SK-N-SH (cell line): ENCODE measurements at regions not wholly inside any gene's neighbourhood (a gene's known extent, or its start where the extent isn't known, plus 50 kb on each side); places are given as distances from the start of the nearest gene placed in this dataset.

ENCODE experiments used
- CTCF ChIA-PET: fragments of 300-600, 350-600 bp; formaldehyde crosslinking; extraction: SDS; loops from one replicate; lab custom pipeline; 2021; lab: Yijun Ruan, JAX
- POLR2A ChIA-PET: fragments of 350-600 bp; sonication (Branson Sonifier 250); formaldehyde crosslinking; extraction: SDS; loops from one replicate; lab custom pipeline; 2020; ENCODE audit warnings: antibody characterized with exemption, inconsistent platforms; lab: Yijun Ruan, JAX
- DNase-seq: peaks from one replicate; pipeline ENCODE4 v3.0.0; 2012
- H2AFZ ChIP-seq: fragments of 200-600 bp; sonication (generic); 2 replicates; pipeline ENCODE4 v1.8.1; 2016; ENCODE audit warnings: antibody characterized with exemption, mild to moderate bottlenecking, low read depth
- H3F3A ChIP-seq: fragments of 200-600 bp; sonication (generic); replicated peaks from 2 replicates; pipeline ENCODE3; 2016; ENCODE audit warnings: antibody characterized with exemption, mild to moderate bottlenecking; ENCODE audit not compliant: insufficient read depth
- H3K27ac ChIP-seq, 2 experiments: fragments of 200-500 bp in 1 of 2; fragments of 200-600 bp in 1 of 2; sonication (Bioruptor generic) in 1 of 2; sonication (generic), shearing (Covaris generic) in 1 of 2; 2 replicates each; pipeline versions ENCODE4 v1.5.1 to v1.6.1; 2014 to 2016; ENCODE audit warnings: low read depth in 2 of 2, inconsistent platforms in 1 of 2, low read length in 1 of 2, mild to moderate bottlenecking in 1 of 2, mixed read lengths in 1 of 2
- H3K27me3 ChIP-seq: fragments of 200-600 bp; sonication (generic), shearing (Covaris generic); 2 replicates; pipeline ENCODE4 v1.6.1; 2016; ENCODE audit warnings: mixed run types; ENCODE audit not compliant: insufficient read depth
- H3K36me3 ChIP-seq, 2 experiments: fragments of 200-500 bp in 1 of 2; fragments of 200-600 bp in 1 of 2; sonication (Bioruptor generic) in 1 of 2; sonication (generic) in 1 of 2; replicated peaks in 1 of 2; 2 replicates each; pipeline versions ENCODE3 to v1.5.1; 2014 to 2016; ENCODE audit warnings: low read length in 1 of 2, mild to moderate bottlenecking in 1 of 2; ENCODE audit not compliant: insufficient read depth in 2 of 2, control insufficient read depth in 1 of 2
- H3K4me1 ChIP-seq, 2 experiments: fragments of 200-500 bp in 1 of 2; fragments of 200-600 bp in 1 of 2; sonication (Bioruptor generic) in 1 of 2; sonication (generic), shearing (Covaris generic) in 1 of 2; 2 replicates each; pipeline versions ENCODE4 v1.5.1 to v1.6.1; 2014 to 2016; ENCODE audit warnings: low read depth in 1 of 2, low read length in 1 of 2, mixed run types in 1 of 2; ENCODE audit not compliant: insufficient read depth in 2 of 2, control insufficient read depth in 1 of 2
- H3K4me2 ChIP-seq: fragments of 200-600 bp; sonication (generic), shearing (Covaris generic); 2 replicates; pipeline ENCODE4 v1.6.1; 2017; ENCODE audit warnings: mixed run types
- H3K4me3 ChIP-seq, 2 experiments: fragments of 200-500 bp in 1 of 2; fragments of 200-600 bp in 1 of 2; sonication (Bioruptor generic) in 1 of 2; sonication (generic), shearing (Covaris generic) in 1 of 2; 2 replicates each; pipeline versions ENCODE4 v1.5.1 to v1.8.1; 2014 to 2016; ENCODE audit warnings: low read depth in 2 of 2, inconsistent platforms in 1 of 2, low read length in 1 of 2, mild to moderate bottlenecking in 1 of 2, mixed read lengths in 1 of 2, moderate library complexity in 1 of 2
- H3K79me2 ChIP-seq: fragments of 200-600 bp; sonication (generic); 2 replicates; pipeline ENCODE4 v1.8.1; 2017; ENCODE audit warnings: mild to moderate bottlenecking; ENCODE audit not compliant: insufficient read depth
- H3K9ac ChIP-seq: fragments of 200-600 bp; sonication (generic); 2 replicates; pipeline ENCODE4 v1.6.1; 2017; ENCODE audit warnings: mixed run types
- H3K9me2 ChIP-seq: fragments of 200-600 bp; sonication (generic); 2 replicates; pipeline ENCODE4 v1.6.1; 2017; ENCODE audit warnings: mixed run types
- H3K9me3 ChIP-seq: fragments of 200-600 bp; sonication (generic); 2 replicates; pipeline ENCODE4 v1.6.1; 2017; ENCODE audit warnings: mixed run types, mild to moderate bottlenecking, moderate library complexity
- H4K20me1 ChIP-seq: fragments of 200-600 bp; sonication (generic); 2 replicates; pipeline ENCODE4 v1.6.1; 2017; ENCODE audit warnings: mild to moderate bottlenecking, mixed run types; ENCODE audit not compliant: insufficient read depth
- EP300 ChIP-seq, 2 experiments: IDR thresholded peaks; 2 replicates each; pipeline versions ENCODE4 v1.4.0 to v1.6.1; 2012; ENCODE audit warnings: borderline replicate concordance in 1 of 2, low read depth in 1 of 2, low read length in 1 of 2
- EZH2phosphoT487 ChIP-seq: fragments of 200-600 bp; sonication (generic); IDR thresholded peaks from 2 replicates; pipeline ENCODE4 v1.6.1; 2017; ENCODE audit warnings: low read depth, mixed run types, mild to moderate bottlenecking, antibody characterized with exemption, moderate library complexity, borderline replicate concordance
- FOSL2 ChIP-seq: IDR thresholded peaks from 2 replicates; pipeline ENCODE4 v1.4.0; 2012; ENCODE audit warnings: low read depth, mild to moderate bottlenecking, moderate library complexity, borderline replicate concordance
- FOXJ3 ChIP-seq: sonication (generic); formaldehyde crosslinking; IDR thresholded peaks from 2 replicates; pipeline ENCODE4 v1.5.1; 2020; ENCODE audit warnings: mild to moderate bottlenecking, missing genetic modification reagents
- GATA2 ChIP-seq: sonication (generic); formaldehyde crosslinking; IDR thresholded peaks from 2 replicates; pipeline ENCODE4 v1.5.0; 2020; ENCODE audit warnings: mild to moderate bottlenecking, missing genetic modification reagents
- JUND ChIP-seq: IDR thresholded peaks from 2 replicates; pipeline ENCODE4 v1.4.0; 2012
- NFIC ChIP-seq: IDR thresholded peaks from 2 replicates; pipeline ENCODE4 v1.4.0; 2012; ENCODE audit warnings: borderline replicate concordance
- RAD21 ChIP-seq: IDR thresholded peaks from 2 replicates; pipeline ENCODE4 v1.6.1; 2012; ENCODE audit warnings: mild to moderate bottlenecking, low read length
- RXRA ChIP-seq: IDR thresholded peaks from 2 replicates; pipeline ENCODE4 v1.4.0; 2012; ENCODE audit warnings: low read depth, mild to moderate bottlenecking, borderline replicate concordance
- SMC3 ChIP-seq: IDR thresholded peaks from 2 replicates; pipeline ENCODE4 v1.6.1; 2012; ENCODE audit warnings: low read depth, low read length, improper control_type of control experiment
- TAF1 ChIP-seq: IDR thresholded peaks from 2 replicates; pipeline ENCODE4 v1.6.1; 2012; ENCODE audit warnings: low read depth, mild to moderate bottlenecking, low read length, moderate library complexity, borderline replicate concordance
- TCF12 ChIP-seq: IDR thresholded peaks from 2 replicates; pipeline ENCODE4 v1.4.0; 2012
- YY1 ChIP-seq: IDR thresholded peaks from 2 replicates; pipeline ENCODE4 v1.4.0; 2012; ENCODE audit warnings: low read depth, mild to moderate bottlenecking
- WGBS: methylation state at CpG from one replicate; pipeline ENCODE4 v1.1.6; 2017; ENCODE audit warnings: low lambda C conversion rate; 5-methylcytosine and 5-hydroxymethylcytosine counted together
- TF ChIP-seq, protein P1 (sequence below): IDR thresholded peaks from 2 replicates; pipeline ENCODE4; 2012
- TF ChIP-seq, protein P2 (sequence below): IDR thresholded peaks from 2 replicates; pipeline ENCODE4 v1.4.0; 2012; ENCODE audit warnings: low read depth
- TF ChIP-seq, protein P3 (sequence below): fragments of 150-350 bp; IDR thresholded peaks from 2 replicates; pipeline ENCODE4 v1.6.1; 2016; ENCODE audit warnings: mild to moderate bottlenecking, low read depth, low read length
- TF ChIP-seq, protein P4 (sequence below): fragments of 200-600 bp; sonication (generic); IDR thresholded peaks from 2 replicates; pipeline ENCODE4 v1.6.1; 2017; ENCODE audit warnings: antibody characterized with exemption, mild to moderate bottlenecking, moderate library complexity
- TF ChIP-seq, protein P5 (sequence below): IDR thresholded peaks from 2 replicates; pipeline ENCODE4 v1.4.0; 2012; ENCODE audit warnings: low read depth, borderline replicate concordance

DNA sequence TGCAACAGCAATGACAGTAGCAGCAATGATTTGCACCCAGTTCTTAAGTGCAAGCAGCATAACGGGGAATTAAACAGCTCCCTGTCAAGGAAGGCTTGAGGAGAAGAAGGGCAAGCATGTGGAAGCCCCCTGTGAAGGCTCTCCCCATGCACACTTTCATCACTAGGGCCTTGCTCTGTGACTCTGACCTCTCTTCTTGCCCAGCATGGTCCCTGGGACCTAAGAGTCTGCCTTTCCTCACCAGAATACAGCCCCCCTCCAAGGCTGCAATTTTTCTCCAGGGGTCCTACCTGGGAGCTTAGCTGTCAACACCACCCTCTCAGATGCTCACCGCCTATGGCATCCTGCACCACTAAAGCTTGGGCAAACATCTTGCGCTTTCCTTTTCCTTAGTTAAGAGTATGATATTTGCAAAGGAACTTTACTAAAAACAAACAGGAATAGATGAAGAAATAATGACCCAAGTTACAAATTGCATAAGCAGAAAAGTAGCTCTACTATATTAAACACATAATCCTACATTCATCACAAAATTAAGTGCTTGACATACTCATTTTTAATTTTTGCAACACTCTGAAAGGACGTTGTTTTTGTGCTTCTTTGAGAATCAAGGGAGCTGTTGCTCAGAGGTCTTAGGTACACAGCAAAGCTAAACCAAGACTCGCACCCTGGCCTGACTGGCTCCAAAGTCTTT is 187.6 kb downstream of the ADAMTS15 start:
- no peaks in the 10 kb centered on the region for H3K79me2 ChIP-seq
- H3K4me1 ChIP-seq, result peaks cover 0 to 26% of the 10 kb centered on the region in 2 experiments; a peak in 2 of 4 replicates
- H3K4me2 ChIP-seq, result no peak overlapping the region
- no peak overlapping the region for H3K9ac ChIP-seq
- no peaks in the 10 kb centered on the region for H3K27me3 ChIP-seq
- peaks cover 7% of the 10 kb centered on the region for H3F3A ChIP-seq
- CTCF ChIA-PET, result interaction anchor here (1.2 to 1.6 kb wide), 3 partner anchors 201 to 226 kb away, joined by 3 to 4 read pairs (median 4); no protein-coding TSS in a partner anchor
- no peak overlapping the region for H3K4me3 ChIP-seq
- 83% methylated on average over 5 of the region's 5 CpGs for WGBS
- no peak overlapping the region for H3K27ac ChIP-seq
- no peaks in the 10 kb centered on the region for H4K20me1 ChIP-seq
- DNase-seq, result no peak
- no peaks in the 10 kb centered on the region for H3K36me3 ChIP-seq
- H3K9me2 ChIP-seq, result no peaks in the 10 kb centered on the region
- H2AFZ ChIP-seq, result no peak overlapping the region
- no peaks in the 10 kb centered on the region for H3K9me3 ChIP-seq
- TF ChIP-seq, protein P1, sequence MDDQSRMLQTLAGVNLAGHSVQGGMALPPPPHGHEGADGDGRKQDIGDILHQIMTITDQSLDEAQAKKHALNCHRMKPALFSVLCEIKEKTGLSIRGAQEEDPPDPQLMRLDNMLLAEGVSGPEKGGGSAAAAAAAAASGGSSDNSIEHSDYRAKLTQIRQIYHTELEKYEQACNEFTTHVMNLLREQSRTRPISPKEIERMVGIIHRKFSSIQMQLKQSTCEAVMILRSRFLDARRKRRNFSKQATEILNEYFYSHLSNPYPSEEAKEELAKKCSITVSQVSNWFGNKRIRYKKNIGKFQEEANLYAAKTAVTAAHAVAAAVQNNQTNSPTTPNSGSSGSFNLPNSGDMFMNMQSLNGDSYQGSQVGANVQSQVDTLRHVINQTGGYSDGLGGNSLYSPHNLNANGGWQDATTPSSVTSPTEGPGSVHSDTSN, result no peak
- TF ChIP-seq RAD21 (no peak), EP300 (IDR thresholded peaks at IDR 0.05; ENCODE audit: borderline replicate concordance in 1 of 2, low read depth in 1 of 2, low read length in 1 of 2) (no peak)
- POLR2A ChIA-PET, result no interaction called here

DNA sequence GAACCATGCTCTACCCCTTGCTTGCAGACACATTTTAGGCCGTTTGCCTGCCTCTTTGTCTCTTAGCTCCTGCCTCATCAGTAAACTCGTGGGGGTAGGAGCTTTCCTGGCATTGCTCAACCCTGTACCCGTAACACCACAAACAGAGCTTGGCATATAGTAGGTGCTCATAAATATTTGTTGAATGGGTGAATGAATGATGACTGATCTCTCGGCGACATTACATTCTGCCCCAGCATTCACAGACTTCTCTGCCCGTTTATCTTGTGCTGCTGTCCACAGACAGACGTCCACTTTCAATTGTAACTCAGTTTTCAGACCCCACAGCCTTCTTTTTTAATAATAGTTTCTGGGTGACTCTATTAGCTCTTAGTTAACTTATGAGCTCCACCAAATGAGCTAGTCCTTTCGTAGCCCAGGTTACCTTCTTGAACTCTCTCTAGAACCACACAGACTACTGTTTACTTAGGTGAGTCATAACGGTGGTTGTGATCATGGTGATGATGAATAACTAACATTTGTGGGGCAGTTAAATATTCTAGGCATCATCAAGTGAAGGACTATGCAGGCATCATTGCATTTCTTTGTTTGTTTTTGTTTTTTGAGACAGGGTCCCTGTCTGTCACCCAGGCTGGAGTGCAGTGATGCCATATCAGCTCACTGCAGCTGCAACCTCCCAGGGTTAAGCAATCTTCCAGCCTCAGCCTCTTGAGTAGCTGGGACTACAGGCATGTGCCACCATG is 188.4 kb downstream of the ADAMTS15 start:
- 57% methylated on average over 9 of the region's 9 CpGs for WGBS
- peak overlapping the region in 1 of 2 experiments; percentile 36; a peak in 2 of 4 replicates for H3K27ac ChIP-seq
- TF ChIP-seq FOXJ3 (CRISPR knock-in tag) (no peak), NFIC (no peak), RXRA (peak; percentile 11; the same call in 1 of the 2 replicates), TAF1 (no peak), JUND (peak; percentile 65; the same call in 1 of the 2 replicates), TCF12 (peak; percentile 37; the same call in 1 of the 2 replicates), YY1 (no peak), EZH2phosphoT487 (no peak), SMC3 (no peak), EP300 (IDR thresholded peaks at IDR 0.05; ENCODE audit: borderline replicate concordance in 1 of 2, low read depth in 1 of 2, low read length in 1 of 2) (0 out of 4 replicates have a peak, but pooled peaks of 1 of the 2 experiments have one; percentile 11), GATA2 (CRISPR knock-in tag) (no peak), FOSL2 (peak; percentile 85)
- TF ChIP-seq, protein P1, result peak; percentile 51; the same call in 1 of the 2 replicates
- TF ChIP-seq, protein P2, sequence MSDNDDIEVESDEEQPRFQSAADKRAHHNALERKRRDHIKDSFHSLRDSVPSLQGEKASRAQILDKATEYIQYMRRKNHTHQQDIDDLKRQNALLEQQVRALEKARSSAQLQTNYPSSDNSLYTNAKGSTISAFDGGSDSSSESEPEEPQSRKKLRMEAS, result no peak
- TF ChIP-seq, protein P3, sequence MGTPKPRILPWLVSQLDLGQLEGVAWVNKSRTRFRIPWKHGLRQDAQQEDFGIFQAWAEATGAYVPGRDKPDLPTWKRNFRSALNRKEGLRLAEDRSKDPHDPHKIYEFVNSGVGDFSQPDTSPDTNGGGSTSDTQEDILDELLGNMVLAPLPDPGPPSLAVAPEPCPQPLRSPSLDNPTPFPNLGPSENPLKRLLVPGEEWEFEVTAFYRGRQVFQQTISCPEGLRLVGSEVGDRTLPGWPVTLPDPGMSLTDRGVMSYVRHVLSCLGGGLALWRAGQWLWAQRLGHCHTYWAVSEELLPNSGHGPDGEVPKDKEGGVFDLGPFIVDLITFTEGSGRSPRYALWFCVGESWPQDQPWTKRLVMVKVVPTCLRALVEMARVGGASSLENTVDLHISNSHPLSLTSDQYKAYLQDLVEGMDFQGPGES, result no peak
- TF ChIP-seq, protein P4, sequence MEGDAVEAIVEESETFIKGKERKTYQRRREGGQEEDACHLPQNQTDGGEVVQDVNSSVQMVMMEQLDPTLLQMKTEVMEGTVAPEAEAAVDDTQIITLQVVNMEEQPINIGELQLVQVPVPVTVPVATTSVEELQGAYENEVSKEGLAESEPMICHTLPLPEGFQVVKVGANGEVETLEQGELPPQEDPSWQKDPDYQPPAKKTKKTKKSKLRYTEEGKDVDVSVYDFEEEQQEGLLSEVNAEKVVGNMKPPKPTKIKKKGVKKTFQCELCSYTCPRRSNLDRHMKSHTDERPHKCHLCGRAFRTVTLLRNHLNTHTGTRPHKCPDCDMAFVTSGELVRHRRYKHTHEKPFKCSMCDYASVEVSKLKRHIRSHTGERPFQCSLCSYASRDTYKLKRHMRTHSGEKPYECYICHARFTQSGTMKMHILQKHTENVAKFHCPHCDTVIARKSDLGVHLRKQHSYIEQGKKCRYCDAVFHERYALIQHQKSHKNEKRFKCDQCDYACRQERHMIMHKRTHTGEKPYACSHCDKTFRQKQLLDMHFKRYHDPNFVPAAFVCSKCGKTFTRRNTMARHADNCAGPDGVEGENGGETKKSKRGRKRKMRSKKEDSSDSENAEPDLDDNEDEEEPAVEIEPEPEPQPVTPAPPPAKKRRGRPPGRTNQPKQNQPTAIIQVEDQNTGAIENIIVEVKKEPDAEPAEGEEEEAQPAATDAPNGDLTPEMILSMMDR, result no peak
- TF ChIP-seq, protein P5, sequence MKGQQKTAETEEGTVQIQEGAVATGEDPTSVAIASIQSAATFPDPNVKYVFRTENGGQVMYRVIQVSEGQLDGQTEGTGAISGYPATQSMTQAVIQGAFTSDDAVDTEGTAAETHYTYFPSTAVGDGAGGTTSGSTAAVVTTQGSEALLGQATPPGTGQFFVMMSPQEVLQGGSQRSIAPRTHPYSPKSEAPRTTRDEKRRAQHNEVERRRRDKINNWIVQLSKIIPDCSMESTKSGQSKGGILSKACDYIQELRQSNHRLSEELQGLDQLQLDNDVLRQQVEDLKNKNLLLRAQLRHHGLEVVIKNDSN, result no peak

More for the DNA sequence above, 188.4 kb downstream of the ADAMTS15 start:
- Histone ChIP-seq H3K4me2 (0 out of 2 replicates have a peak overlapping the region, but pooled peaks have one; percentile 38), H3K4me3 (no peak overlapping the region), H2AFZ (no peak overlapping the region), H3K4me1 (peaks cover 0 to 26% of the 10 kb centered on the region in 2 experiments; a peak in 2 of 4 replicates), H4K20me1 (no peaks in the 10 kb centered on the region), H3K9me3 (no peaks in the 10 kb centered on the region), H3F3A (peaks cover 7% of the 10 kb centered on the region), H3K36me3 (no peaks in the 10 kb centered on the region), H3K27me3 (no peaks in the 10 kb centered on the region), H3K9ac (no peak overlapping the region), H3K79me2 (no peaks in the 10 kb centered on the region), H3K9me2 (no peaks in the 10 kb centered on the region)
- ChIA-PET POLR2A (no interaction called here), CTCF (interaction anchor here (1.2 to 1.6 kb wide), 2 partner anchors 202 to 225 kb away, joined by 3 to 4 read pairs; no protein-coding TSS in a partner anchor)
- DNase-seq, result no peak
